Panc1 (cell line): ENCODE measurements at regions not wholly inside any gene's neighbourhood (a gene's known extent, or its start where the extent isn't known, plus 50 kb on each side); places are given as distances from the start of the nearest gene placed in this dataset.

Source experiments
- POLR2AphosphoS5 ChIP-seq: IDR thresholded peaks from 2 replicates; pipeline ENCODE4 v1.6.1; 2012; ENCODE audit warnings: mild to moderate bottlenecking, low read depth, low read length, moderate library complexity
- TCF7L2 ChIP-seq: IDR thresholded peaks from 2 replicates; pipeline ENCODE4 v1.6.1; 2011; ENCODE audit warnings: mild to moderate bottlenecking, low read depth, low read length, inconsistent platforms
- TF ChIP-seq, protein P1 (sequence below): fragments of 450-650 bp; IDR thresholded peaks from 2 replicates; pipeline ENCODE4 v1.5.1; 2017; ENCODE audit warnings: mild to moderate bottlenecking
- TF ChIP-seq, protein P2 (sequence below), 2 experiments: IDR thresholded peaks; 2 replicates each; pipeline ENCODE4 v1.6.1; 2011 to 2012; ENCODE audit warnings: low read depth in 2 of 2, control low read depth in 1 of 2, low read length in 1 of 2, mild to moderate bottlenecking in 1 of 2, moderate library complexity in 1 of 2; ENCODE audit not compliant: insufficient read depth in 1 of 2

GRCh38 chr6:100173211-100173610 lies 179.2 kb upstream of the MCHR2 start:
- TF ChIP-seq, protein P1, sequence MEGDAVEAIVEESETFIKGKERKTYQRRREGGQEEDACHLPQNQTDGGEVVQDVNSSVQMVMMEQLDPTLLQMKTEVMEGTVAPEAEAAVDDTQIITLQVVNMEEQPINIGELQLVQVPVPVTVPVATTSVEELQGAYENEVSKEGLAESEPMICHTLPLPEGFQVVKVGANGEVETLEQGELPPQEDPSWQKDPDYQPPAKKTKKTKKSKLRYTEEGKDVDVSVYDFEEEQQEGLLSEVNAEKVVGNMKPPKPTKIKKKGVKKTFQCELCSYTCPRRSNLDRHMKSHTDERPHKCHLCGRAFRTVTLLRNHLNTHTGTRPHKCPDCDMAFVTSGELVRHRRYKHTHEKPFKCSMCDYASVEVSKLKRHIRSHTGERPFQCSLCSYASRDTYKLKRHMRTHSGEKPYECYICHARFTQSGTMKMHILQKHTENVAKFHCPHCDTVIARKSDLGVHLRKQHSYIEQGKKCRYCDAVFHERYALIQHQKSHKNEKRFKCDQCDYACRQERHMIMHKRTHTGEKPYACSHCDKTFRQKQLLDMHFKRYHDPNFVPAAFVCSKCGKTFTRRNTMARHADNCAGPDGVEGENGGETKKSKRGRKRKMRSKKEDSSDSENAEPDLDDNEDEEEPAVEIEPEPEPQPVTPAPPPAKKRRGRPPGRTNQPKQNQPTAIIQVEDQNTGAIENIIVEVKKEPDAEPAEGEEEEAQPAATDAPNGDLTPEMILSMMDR, result no peak
- TF ChIP-seq TCF7L2, result no peak
- TF ChIP-seq, protein P2, sequence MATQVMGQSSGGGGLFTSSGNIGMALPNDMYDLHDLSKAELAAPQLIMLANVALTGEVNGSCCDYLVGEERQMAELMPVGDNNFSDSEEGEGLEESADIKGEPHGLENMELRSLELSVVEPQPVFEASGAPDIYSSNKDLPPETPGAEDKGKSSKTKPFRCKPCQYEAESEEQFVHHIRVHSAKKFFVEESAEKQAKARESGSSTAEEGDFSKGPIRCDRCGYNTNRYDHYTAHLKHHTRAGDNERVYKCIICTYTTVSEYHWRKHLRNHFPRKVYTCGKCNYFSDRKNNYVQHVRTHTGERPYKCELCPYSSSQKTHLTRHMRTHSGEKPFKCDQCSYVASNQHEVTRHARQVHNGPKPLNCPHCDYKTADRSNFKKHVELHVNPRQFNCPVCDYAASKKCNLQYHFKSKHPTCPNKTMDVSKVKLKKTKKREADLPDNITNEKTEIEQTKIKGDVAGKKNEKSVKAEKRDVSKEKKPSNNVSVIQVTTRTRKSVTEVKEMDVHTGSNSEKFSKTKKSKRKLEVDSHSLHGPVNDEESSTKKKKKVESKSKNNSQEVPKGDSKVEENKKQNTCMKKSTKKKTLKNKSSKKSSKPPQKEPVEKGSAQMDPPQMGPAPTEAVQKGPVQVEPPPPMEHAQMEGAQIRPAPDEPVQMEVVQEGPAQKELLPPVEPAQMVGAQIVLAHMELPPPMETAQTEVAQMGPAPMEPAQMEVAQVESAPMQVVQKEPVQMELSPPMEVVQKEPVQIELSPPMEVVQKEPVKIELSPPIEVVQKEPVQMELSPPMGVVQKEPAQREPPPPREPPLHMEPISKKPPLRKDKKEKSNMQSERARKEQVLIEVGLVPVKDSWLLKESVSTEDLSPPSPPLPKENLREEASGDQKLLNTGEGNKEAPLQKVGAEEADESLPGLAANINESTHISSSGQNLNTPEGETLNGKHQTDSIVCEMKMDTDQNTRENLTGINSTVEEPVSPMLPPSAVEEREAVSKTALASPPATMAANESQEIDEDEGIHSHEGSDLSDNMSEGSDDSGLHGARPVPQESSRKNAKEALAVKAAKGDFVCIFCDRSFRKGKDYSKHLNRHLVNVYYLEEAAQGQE (IDR thresholded peaks at IDR 0.05; ENCODE audit: insufficient read depth in 1 of 2, low read depth in 2 of 2, low read length in 1 of 2), result no peak
- no peak for TF ChIP-seq POLR2AphosphoS5
